ENCODE measurements at regions not wholly inside any gene's neighbourhood (a gene's known extent, or its start where the extent isn't known, plus 50 kb on each side); places are given as distances from the start of the nearest gene placed in this dataset.

DNA sequence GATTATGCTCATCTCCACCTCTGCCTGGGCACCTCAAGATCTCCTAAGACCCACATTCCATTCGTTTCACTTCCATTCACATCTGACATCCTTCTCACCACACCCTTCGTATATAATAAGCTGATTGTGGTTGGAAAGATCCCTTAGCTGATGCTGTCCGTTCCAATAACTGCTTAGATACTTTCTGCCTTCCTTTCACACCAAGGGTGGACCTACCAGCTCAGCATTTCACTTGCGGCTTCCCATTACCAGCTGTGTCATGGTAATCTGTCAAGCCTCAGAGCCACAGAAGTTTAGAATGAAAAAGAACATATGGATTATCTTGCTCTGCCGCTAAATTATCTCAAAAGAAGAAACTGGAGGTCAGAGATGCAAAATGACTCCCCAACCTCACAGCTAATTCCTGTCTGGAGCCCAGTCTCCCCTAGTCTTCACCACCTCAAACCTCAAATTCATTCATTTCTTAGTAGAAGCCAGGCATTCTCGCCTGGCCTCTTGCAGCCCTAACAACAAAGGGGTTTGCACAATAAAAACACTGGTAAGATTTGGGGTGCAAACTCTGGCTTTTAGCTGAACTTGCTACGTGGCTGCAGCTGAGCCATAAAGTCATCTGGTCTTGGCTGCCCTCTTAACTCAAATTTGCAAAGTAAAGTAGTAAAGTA lies 182.8 kb upstream of the HS3ST3A1 start:
- Histone ChIP-seq H3K79me1 (ENCODE audit: low read depth, low read length) (no peaks in the 10 kb centered on the region), H3K36me3 (ENCODE audit: control insufficient read depth in 2 of 4, insufficient read depth in 4 of 4, low read length in 3 of 4) (no peaks in the 10 kb centered on the region), H3K27ac (ENCODE audit: low read depth, low read length) (no peak overlapping the region), H2BK12ac (ENCODE audit: low read depth, low read length) (no peak overlapping the region; the same call in 1 of the 2 replicates), H2BK20ac (ENCODE audit: low read length) (no peak overlapping the region), H3K27me3 (replicated peaks in 1 of 4; ENCODE audit: control insufficient read depth in 3 of 4, extremely low read depth in 1 of 4, insufficient read depth in 3 of 4, low read length in 3 of 4) (no peaks in the 10 kb centered on the region), H3K9me3 (ENCODE audit: insufficient read depth in 2 of 2, low read depth in 1 of 2, low read length in 1 of 2) (peaks cover 0 to 3% of the 10 kb centered on the region in 2 experiments; a peak in 1 of 4 replicates), H4K20me1 (replicated peaks in 1 of 2; ENCODE audit: control insufficient read depth in 1 of 2, insufficient read depth in 2 of 2, low read length in 2 of 2) (no peaks in the 10 kb centered on the region), H4K8ac (ENCODE audit: extremely low read depth, insufficient read depth, low read length) (no peak overlapping the region), H3K23me2 (ENCODE audit: low read depth, low read length) (no peaks in the 10 kb centered on the region), H3K4me1 (replicated peaks in 1 of 4; ENCODE audit: control insufficient read depth in 3 of 4, insufficient read depth in 4 of 4, low read length in 3 of 4) (no peaks in the 10 kb centered on the region), H2BK120ac (replicated peaks; ENCODE audit: low read depth, low read length) (no peak overlapping the region), H4K5ac (ENCODE audit: insufficient read length, low read depth, low read length) (no peak overlapping the region), H3K23ac (ENCODE audit: insufficient read length) (no peak overlapping the region), H2BK5ac (ENCODE audit: low read depth, low read length) (no peak overlapping the region), H3K79me2 (ENCODE audit: control insufficient read depth in 1 of 2, insufficient read depth in 2 of 2, low read length in 2 of 2) (no peaks in the 10 kb centered on the region), H3K4me2 (ENCODE audit: insufficient read depth in 1 of 2, low read depth in 2 of 2, low read length in 2 of 2) (no peak overlapping the region), H3K14ac (ENCODE audit: insufficient read length) (no peak overlapping the region), H3K56ac (replicated peaks; ENCODE audit: insufficient read length, low read depth, low read length) (no peak overlapping the region), H3K4ac (replicated peaks; ENCODE audit: insufficient read length, low read depth, low read length) (no peak overlapping the region), H3K4me3 (ENCODE audit: extremely low read depth in 1 of 4, insufficient read depth in 2 of 4, low read depth in 3 of 4, low read length in 4 of 4) (no peak overlapping the region), H3K9ac (replicated peaks in 1 of 4; ENCODE audit: extremely low read depth in 1 of 4, low read depth in 3 of 4, low read length in 3 of 4) (no peak overlapping the region), H2AFZ (ENCODE audit: low read length) (no peak overlapping the region), H3K18ac (ENCODE audit: extremely low read depth, low read length) (no peak overlapping the region), H2AK5ac (ENCODE audit: low read depth, low read length) (no peak overlapping the region), H4K91ac (replicated peaks; ENCODE audit: insufficient read length, low read length) (no peak overlapping the region), H2BK15ac (ENCODE audit: low read length) (no peak overlapping the region)
- FAIRE-seq (no peak), DNase-seq (ENCODE audit: low read depth in 1 of 2, low spot score in 2 of 2) (no peak)
- WGBS, 2 experiments (ENCODE audit: extremely low coverage in 1 of 2, insufficient coverage in 1 of 2, insufficient read length in 1 of 2, insufficient replicate concordance in 2 of 2, low coverage in 1 of 2, low lambda C conversion rate in 2 of 2, missing lambda C conversion rate in 1 of 2), result 90% methylated on average over 7 of the region's 7 CpGs; no CpG with 5 or more reads in 1 of the 2 experiments
- POLR2A ChIA-PET (ENCODE audit: partially characterized antibody), result no interaction called here
- CTCF ChIA-PET (ENCODE audit: partially characterized antibody), result no interaction called here
- TF ChIP-seq, protein P1, sequence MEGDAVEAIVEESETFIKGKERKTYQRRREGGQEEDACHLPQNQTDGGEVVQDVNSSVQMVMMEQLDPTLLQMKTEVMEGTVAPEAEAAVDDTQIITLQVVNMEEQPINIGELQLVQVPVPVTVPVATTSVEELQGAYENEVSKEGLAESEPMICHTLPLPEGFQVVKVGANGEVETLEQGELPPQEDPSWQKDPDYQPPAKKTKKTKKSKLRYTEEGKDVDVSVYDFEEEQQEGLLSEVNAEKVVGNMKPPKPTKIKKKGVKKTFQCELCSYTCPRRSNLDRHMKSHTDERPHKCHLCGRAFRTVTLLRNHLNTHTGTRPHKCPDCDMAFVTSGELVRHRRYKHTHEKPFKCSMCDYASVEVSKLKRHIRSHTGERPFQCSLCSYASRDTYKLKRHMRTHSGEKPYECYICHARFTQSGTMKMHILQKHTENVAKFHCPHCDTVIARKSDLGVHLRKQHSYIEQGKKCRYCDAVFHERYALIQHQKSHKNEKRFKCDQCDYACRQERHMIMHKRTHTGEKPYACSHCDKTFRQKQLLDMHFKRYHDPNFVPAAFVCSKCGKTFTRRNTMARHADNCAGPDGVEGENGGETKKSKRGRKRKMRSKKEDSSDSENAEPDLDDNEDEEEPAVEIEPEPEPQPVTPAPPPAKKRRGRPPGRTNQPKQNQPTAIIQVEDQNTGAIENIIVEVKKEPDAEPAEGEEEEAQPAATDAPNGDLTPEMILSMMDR (IDR thresholded peaks at IDR 0.05; ENCODE audit: control extremely low read depth in 1 of 3, insufficient read depth in 1 of 3, low read depth in 1 of 3, low read length in 3 of 3), result no peak
- TF ChIP-seq SAP30 (IDR thresholded peaks at IDR 0.05; ENCODE audit: insufficient read depth, insufficient replicate concordance, low read length), result no peak
- no peak for TF ChIP-seq PHF8 (conservative IDR thresholded peaks at IDR 0.05; ENCODE audit: low read depth, low read length)
- no peak for TF ChIP-seq KDM5A (IDR thresholded peaks at IDR 0.05; ENCODE audit: low read length)
- TF ChIP-seq TAF7 (optimal IDR thresholded peaks at IDR 0.05; ENCODE audit: borderline replicate concordance, low read depth, low read length), result no peak
- TF ChIP-seq, protein P2, sequence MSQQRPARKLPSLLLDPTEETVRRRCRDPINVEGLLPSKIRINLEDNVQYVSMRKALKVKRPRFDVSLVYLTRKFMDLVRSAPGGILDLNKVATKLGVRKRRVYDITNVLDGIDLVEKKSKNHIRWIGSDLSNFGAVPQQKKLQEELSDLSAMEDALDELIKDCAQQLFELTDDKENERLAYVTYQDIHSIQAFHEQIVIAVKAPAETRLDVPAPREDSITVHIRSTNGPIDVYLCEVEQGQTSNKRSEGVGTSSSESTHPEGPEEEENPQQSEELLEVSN (IDR thresholded peaks at IDR 0.05), result no peak
- TF ChIP-seq KDM1A (IDR thresholded peaks at IDR 0.05; ENCODE audit: borderline replicate concordance, low read length), result no peak

Measured in H1 (cell line).